NOMO-1 treated with DMSO at 0.1 percent for 48 hours (cell line): ENCODE measurements at regions not wholly inside any gene's neighbourhood (a gene's known extent, or its start where the extent isn't known, plus 50 kb on each side); places are given as distances from the start of the nearest gene placed in this dataset.
"Not testable (repeated sequence)": the region's sequence is repeated elsewhere in the genome, so short reads cannot be mapped to it uniquely, and the experiment has no call there.

Experiments used
- DNase-seq: peaks from one replicate; lab custom pipeline; 2025; ENCODE audit not compliant: unreplicated experiment; lab: John Stamatoyannopoulos, UW

DNA sequence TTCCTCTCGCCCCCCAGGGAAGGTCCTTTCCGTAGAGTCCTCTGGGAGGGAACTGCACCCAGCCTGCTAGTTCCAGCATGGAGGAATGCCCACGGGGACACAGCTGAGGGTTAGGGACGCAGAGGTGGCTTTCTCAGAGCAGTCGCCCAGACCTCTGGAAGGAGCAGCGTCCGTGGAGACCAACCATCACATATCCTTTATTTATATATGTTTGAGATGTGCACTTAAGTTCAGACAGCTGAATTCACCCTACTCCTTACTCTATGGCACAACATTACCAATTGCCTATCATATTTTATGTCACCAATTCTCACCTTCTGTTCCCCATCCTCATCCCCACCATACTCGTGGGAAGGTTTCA lies 305.6 kb upstream of the DIO3 start:
- no peak for DNase-seq

DNA sequence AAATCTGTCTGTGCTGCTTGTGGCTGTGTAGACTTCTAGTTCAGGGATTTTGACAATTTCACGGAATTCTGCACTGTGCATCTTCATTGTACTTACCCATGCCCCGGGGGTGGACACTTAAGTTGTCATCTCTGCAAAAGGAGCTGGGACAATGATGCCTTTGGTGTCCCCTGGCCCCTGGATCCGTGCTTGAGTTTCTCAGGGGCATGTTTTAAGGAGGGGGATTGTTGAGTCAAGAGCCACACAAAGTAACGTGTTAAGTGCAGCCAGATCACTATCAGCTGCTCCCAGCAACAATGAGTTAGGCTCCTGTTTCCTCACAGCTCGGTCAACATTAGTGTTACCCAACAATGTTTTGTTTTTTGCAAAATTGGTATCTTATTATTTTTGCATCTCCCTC lies 305.0 kb upstream of the DIO3 start:
- DNase-seq, result no peak

DNA sequence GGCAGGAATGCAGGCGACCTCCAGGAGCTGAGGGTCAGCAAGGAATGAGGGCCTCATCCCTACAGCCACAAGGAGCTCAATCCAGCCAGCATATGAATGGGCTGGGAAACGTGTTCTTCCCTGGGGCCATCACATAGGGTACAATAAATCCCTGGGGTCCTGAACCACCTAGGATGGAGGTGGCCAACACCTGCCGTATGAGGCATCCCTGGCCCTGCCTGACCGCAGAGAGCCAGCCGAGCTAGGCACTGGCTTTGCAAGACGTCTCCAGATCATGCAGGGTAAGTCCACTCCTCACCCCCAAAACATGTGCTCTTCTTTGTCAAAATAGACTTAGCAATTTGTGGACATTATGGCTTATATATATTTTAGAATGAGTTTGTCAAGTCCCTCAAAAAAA lies 303.7 kb upstream of the DIO3 start:
- no peak for DNase-seq

DNA sequence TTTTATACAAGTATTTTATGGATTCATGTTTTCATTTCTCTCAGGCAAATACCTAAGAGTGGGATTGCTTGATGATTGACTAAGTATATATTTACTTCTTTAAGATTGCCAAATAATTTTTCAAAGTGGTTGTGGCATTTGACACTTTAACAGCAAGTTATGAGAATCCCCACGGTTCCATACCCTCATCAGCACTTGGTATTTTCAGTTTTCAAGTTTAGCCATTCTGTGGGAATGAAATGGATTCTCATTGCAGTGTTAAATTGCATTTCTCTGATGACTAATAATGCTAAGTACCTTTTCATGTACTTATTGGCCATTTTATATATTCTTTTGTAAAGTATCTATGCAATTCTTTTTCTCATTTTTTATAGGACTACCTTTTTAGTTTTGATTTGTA lies 301.5 kb upstream of the DIO3 start:
- DNase-seq, result no peak

DNA sequence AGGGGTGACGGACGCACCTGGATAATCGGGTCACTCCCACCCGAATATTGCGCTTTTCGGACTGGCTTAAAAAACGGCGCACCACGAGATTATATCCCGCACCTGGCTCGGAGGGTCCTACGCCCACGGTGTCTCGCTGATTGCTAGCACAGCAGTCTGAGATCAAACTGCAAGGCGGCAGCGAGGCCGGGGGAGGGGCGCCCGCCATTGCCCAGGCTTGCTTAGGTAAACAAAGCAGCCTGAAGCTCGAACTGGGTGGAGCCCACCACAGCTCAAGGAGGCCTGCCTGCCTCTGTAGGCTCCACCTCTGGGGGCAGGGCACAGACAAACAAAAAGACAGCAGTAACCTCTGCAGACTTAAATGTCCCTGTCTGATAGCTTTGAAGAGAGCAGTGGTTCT lies 294.9 kb upstream of the DIO3 start:
- DNase-seq, result not testable (repeated sequence)

DNA sequence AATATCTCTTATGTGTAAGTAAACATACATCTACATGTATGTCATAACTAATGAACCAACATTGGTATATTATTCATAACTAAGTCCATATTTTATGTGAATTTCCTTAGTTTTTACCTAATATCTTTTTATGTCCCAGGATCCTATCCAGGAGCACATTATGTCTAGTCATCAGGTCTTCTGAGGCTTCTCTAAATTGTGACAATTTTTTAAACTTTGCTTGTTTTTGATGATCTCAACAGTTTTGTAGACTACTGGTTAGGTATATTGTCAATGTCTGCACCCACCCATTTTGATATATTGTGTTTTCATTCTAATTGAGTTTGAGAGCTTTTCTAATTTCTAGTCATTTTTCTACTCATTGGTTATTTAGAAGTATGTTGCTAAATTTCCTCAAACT lies 288.2 kb upstream of the DIO3 start:
- DNase-seq, result no peak

DNA sequence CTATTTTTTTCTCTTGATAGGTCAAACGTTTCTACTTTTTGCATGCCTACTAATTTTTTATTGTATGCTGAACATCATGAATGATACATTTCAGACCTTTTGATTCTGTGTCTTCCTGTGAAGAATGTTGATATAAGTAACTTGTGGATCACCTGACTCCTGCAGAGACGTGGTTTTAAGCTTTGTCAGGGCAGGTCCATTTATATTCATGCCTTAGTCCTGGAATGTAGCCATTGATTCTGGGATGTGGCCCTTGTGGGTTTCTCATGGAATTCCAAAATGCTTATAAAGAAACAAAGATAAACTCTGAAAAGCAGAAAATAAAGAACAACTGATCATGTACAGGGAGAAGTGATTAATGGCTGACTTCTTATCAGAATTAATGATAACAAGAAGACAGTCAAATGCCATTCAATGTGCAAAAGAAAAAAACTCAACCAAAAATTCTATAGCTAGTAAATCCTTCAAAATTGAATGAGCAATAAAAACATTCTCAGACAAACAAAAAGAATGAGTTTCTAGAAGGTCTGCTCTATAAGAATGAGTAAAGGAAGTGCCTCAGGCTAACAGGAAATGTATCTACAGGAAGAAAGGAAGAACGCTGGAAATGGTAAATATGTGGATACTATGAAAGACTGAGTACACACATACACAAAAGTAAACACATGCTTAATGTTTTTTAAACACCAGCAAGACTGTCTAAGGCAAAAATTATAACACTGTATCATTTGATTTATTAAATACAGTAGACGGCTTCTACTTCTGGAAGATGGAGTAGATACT lies 284.8 kb upstream of the DIO3 start:
- no peak for DNase-seq

DNA sequence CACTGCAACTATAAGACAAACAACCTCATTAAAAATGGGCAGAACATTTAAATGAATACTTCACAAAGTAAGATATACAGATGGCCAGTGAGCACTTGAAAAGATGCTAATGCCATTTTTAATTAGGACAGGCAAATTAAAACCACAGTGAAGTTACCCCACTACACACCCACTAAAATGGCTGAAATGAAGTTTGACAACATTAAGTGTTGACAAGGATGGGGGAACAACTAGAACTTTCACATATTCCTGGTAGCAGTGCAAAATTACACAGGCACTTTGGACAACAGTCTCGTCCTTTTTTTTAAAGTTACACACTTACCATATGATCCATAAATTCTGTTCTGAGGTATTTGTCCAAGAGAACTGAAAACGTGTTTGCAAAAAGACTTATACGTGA lies 278.9 kb upstream of the DIO3 start:
- DNase-seq, result no peak

DNA sequence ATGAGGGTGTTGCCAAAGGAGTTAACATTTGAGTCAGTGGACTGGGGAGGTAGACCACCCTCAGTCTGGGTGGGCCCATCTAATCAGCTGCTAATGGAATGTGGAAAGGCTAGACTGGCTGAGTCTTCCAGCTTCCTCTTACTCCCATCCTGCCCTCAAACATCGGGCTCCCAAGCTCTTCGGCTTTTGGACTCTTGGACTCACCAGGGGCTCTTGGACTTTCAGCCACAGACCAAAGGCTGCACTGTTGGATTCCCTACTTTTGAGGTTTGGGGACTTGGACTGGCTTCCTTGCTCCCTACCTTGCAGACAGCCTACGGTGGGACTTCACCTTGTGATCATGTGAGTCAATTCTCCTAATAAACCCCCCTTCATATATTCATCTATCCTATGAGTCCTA lies 276.6 kb upstream of the DIO3 start:
- no peak for DNase-seq

DNA sequence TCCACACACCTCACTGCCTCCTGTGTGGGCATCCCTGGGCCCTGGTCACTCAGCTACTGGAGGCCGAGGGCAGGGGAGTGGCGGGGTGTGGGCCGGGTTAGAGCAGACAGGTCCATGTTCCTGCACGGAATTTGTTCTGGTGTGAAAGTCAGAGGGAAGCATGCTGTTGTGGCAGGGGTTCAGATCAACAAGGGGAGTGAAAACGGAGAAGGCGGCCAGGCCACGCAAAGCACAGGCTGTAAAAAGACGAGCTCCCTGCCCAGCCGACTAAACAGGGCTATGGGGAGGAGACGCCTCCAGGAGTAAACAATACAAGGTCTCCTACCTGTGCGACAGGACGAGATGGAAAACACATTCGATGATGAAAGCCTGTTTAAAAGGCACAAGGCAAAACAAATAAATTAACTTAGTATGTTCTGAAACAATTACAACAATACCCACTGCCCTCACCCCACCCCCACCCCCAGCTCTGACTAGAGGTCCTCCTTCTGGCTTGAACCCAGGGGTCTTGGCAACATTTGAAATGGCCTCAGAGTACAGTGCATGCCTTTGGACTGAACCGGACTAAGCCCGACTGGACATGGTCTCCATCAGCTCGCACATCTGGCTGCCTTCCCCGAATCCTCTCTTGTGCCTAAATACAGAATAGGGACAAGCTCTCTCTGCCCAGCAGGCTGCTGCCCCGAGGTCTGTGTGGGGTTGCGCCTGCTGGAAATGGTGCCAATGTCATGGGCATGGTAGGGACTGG lies 274.9 kb upstream of the DIO3 start:
- DNase-seq, result no peak

DNA sequence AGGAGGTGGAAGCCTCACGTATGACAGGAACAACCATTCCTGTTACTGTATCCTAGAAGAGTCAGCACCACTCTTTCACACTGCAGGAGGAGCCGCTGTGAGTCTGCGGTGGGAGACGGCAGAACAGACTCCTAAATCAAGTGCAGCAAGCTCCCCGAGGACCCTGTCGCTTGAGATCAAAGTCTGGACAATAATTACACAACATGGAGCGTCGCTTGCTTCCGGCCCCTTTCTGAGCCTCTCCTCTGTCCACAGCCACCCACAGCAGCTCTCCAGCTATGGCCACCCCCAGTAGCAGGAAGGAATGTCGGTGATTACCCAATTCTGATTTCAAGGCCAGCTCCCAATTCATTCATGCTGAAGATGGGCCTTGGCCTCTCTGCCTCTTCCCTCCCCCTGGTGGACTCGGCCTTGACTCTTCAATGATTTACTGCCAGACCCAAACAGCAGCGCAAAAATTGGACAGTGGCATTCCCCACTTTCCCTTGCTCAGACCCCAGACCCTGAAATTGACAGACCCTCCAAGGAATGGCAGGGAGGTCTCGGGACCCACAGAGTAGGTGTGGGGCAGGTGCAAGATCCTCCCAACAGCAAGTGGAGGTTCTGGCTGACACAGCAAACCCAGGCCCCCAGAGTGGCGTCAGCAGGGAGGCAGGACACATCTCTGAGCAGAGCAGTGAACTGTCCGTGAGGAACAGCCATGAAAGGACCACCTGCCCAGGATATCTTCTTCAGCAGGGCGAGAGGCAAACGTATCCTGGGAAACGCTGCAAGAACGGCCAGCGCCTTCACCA lies 272.7 kb upstream of the DIO3 start:
- DNase-seq, result no peak

DNA sequence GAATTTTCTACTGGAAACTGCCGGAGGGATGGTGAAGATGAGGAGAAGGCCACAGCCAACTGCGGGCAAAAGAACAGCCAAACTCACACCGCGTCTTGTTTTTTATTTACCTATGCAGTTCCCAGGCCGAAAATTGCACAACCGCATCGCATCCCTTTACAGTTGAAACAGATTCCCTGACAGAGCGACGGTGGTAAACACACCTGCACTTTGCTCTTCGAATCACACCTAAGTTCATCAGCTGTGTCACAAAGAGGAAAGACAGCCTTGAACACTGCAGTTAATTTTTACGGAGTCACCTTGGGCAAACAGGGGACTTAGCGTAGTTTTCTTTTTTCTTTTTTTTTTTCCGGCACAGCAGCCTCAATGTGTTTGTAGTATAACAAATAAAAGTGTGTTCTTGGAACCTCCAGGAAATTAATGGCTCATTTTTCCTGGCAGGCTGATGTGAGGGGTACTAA lies 272.0 kb upstream of the DIO3 start:
- DNase-seq, result no peak

DNA sequence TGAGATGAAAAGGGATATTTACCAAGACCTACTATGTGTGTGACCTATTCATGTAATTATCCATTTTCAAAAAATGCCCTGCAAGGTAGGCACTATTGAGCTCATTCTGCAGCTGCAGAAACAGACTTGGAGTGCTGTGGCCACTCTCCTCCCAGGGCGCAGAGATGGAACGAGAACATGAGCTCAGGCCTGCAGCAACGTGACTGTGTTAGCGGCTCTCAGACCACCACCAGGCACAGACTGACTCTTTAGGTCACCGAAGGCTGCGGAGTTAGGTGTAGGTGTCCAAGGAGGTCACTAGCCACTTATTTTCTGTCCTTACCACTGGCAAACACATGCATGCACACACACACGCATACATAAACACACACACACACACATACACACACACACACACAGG lies 271.4 kb upstream of the DIO3 start:
- no peak for DNase-seq

DNA sequence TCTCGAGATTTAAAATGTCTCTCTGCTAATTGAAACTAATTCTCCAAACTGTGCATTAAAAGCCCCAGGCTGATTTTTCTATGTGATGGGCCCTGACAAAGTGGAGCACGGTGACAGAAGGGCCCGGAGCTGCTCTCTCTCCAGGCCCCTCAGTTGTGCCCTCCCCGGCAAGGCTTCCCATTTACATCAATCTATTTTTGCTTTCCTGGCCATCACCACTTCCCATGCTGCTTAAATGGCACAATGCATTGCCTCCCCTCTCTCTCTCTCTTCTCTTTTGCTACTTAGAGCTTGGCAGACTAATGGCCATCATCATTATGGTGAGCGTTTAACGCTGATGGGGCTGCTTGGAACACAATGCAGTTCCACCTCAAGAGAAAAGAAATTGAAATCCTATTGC lies 270.7 kb upstream of the DIO3 start:
- DNase-seq, result no peak

DNA sequence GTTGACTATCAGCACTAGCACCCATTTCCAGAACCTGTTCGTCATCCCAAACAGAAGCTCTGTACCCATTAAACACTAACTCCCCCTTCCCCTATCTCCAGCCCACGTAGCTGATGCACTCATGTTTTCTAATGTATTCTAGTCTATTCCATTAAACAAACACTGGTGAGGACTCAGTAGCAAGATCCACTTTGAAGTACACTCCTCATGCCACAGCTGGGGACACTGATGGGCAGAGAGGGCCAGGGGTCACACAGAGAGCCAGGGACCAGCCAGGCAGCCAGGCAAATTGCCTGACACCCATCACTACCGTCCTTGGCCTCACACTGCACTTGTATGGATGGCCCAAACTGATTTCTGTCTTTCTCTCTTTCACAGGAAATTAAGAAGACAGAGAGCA lies 269.9 kb upstream of the DIO3 start:
- no peak for DNase-seq

DNA sequence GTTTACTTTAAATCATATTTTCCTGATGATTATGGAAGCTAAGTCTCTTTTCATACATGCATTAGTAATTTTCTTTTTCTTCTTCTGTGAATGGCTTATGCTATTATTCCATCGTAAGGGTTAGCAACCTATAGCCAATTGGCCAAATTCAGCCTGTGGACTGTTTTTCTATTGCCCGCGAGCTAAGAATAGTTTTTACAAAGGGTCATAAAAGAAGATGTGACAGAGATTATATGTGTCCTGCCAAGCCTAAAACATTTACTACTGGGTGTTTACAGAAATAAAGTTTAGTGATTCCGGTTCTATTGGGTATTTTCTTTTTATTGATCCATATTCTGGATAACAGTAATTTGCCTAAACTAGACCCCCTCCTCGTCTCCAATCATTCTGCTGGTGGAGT lies 268.8 kb upstream of the DIO3 start:
- no peak for DNase-seq

DNA sequence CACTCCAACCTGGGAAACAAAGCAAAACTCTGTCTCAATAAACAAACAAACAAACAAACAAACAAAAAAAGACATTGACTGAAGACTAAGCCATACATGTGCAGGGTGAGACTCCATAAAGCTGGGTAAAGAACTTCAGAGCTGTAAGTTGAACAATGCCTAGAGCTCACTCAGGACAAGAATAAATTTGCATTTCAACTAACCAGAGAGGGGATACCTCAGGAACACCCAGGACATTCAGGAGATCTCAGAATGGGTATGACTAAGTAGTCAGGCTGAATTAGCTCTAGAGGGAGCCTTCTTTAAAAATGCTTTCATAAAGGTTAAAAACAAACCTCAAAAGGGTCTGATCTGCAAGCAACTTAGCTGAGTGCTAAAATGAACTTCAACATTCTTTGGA lies 267.7 kb upstream of the DIO3 start:
- no peak for DNase-seq

DNA sequence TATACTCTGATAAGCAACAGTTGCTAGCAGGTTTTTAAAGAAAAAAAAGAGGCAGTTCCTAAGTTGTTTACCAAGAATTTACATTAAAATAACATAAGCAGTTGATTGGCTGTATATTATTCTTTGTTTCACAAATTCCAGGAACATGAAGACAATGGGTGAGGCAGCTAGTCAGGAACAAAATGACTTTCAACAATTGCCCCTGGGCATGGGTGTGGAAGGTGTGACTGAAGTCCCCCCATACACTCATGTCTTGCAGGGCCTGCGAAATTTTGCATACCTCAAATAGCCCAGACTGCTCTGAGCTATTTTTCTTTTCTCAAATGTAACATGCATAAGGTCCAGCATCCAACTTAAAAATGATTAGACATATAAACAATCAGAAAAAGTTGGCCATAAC lies 267.2 kb upstream of the DIO3 start:
- DNase-seq, result no peak

DNA sequence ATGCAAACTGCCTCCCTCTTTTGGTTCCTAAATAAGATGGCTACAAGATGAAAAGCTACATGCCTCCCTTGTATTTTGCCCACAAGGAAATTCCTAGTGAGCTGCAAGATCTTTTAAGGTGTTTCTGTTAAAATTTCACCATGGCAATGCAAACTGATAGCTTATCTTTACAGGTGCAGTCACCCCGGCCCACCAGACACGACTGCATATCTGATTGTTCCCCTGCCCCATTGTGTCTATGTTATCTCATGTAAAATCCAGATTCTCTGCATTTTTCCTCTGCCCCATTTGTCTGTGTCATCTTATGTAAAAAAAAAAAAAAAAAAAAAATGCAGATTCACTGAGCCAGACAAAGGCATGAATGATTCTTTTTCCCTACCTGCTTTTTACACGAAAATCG lies 261.5 kb upstream of the DIO3 start:
- DNase-seq, result not testable (repeated sequence)

DNA sequence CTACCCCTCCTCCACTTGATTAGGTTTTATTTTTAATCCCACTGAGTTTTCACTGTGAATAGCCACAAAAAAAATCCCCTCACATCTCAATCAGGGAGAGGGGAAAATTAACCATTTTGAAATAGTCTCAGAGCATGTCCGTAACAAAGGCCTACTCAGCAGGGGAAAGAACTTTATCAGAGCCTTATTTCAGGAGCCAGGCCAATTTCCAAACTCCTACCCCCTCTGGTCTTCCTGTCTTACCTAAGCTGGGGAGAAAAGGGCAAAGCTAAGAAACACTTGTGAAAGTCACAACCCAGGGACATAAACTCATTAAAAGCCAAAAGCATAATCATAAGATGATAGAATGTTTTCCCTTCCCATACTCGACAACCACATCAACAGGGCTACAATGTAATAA lies 260.3 kb upstream of the DIO3 start:
- DNase-seq, result no peak

DNA sequence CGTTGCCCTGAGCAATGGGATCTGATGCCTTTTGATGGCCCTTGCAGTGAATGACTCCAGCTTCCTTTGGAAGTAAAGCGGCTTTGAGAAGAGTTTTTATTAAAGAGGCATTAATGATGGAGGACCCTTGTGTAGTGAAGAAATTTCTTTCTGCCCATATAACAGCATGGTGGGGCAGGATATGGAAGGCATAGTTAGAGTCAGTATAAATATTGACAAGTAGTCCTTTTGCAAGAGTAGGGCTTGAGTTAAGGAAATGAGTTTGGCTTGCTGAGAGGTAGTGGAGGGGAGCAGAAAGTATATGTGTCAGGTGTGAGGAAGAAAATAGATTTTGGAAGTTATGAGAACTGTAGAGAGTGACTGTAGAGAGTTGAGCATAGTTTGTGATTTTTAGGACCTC lies 254.1 kb upstream of the DIO3 start:
- not testable (repeated sequence) for DNase-seq

DNA sequence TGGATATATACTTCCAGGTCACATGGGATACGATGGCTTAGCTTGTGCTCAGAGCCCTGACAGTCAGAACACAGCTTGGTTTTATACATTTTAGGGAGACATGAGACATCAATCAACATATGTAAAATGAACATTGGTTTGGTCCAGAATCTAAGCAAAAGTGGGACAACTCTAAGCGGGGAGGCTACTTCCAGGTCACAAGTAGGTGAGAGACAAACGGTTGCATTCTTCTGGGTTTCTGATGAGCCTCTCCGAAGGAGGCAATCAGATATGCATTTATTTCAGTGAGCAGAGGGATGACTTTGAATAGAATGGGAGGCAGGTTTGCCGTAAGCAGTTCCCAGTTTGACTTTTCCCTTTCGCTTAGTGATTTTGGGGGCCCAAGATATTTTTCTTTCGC lies 250.1 kb upstream of the DIO3 start:
- DNase-seq, result not testable (repeated sequence)
